ENCODE measurements at regions not wholly inside any gene's neighbourhood (a gene's known extent, or its start where the extent isn't known, plus 50 kb on each side); places are given as distances from the start of the nearest gene placed in this dataset.

DNA sequence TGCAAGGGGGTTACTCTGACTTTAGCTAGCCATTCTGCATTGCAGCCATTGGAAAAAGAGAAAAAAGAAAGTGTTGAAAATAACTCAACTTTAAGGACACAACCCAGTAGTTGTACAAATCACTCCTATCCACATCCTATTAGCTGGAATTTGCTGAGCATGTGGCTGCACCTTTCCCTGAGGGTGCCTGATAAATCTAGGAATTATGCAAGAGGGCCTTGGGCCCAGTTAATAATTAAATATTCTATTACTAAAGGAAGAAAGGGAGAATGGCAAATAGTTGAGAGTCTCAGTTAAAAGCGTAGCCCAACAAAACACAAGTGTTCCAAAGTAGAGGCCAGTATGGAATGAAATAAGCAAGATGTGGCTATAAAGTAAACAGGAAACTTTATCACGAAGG is 200.9 kb upstream of the CNTNAP2 start:
- TF ChIP-seq, protein P1, sequence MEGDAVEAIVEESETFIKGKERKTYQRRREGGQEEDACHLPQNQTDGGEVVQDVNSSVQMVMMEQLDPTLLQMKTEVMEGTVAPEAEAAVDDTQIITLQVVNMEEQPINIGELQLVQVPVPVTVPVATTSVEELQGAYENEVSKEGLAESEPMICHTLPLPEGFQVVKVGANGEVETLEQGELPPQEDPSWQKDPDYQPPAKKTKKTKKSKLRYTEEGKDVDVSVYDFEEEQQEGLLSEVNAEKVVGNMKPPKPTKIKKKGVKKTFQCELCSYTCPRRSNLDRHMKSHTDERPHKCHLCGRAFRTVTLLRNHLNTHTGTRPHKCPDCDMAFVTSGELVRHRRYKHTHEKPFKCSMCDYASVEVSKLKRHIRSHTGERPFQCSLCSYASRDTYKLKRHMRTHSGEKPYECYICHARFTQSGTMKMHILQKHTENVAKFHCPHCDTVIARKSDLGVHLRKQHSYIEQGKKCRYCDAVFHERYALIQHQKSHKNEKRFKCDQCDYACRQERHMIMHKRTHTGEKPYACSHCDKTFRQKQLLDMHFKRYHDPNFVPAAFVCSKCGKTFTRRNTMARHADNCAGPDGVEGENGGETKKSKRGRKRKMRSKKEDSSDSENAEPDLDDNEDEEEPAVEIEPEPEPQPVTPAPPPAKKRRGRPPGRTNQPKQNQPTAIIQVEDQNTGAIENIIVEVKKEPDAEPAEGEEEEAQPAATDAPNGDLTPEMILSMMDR (IDR thresholded peaks at IDR 0.05), result no peak
- no peak for DNase-seq
- Mint-ChIP-seq H3K36me3 (ENCODE audit: low read depth) (no peaks in the 10 kb centered on the region), H3K27ac (no peak overlapping the region), H3K4me1 (ENCODE audit: low read depth) (no peaks in the 10 kb centered on the region), H3K9me3 (peaks cover 47% of the 10 kb centered on the region), H3K27me3 (ENCODE audit: insufficient read depth) (no peaks in the 10 kb centered on the region; the same call in 1 of the 2 replicates), H3K4me3 (no peak overlapping the region)

DNA sequence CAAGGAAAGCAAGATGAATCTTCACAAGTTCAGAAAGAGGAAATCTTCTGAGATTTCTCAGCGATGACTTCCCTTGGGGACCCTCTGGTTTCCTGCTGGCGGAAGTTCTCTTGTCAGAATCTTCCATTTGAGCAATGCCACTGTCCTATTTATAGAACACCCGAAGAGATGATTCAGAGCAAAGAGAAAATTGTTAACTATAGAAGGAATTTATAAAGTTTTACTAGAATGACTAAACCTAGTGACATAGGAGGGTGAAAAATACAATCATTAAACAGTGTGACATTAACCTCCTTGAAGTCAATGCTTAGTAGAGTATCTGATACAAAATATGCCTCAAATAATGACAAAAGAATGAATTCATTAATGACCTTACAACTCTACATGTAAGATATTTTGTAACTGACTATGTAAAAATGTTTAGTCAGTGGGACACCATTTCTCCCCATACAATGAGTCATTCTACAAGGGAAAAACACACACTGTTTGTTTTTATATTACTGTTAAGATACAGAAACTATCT is 206.5 kb upstream of the CNTNAP2 start:
- no peaks in the 10 kb centered on the region for H3K27me3 Mint-ChIP-seq (ENCODE audit: insufficient read depth)
- no peak for DNase-seq

DNA sequence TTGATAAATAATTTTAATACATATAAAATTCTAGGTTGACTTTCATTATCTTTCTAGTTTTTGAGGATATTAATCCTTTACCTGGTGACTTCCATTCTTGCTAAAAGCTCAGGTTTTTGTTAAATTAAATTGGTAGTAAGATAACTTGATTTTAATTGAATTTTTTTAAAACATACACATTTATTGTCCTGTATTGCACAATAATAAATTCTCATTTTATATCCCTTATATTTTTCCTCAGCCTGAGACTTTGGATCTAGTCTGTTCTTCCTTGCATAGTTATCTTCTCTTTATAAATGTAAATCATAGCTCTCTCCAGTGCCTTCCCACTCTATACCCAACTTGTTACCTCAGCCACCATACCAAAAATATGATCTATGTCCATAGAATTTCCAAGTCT is 212.9 kb upstream of the CNTNAP2 start:
- TF ChIP-seq, protein P1 (IDR thresholded peaks at IDR 0.05), result no peak
- Mint-ChIP-seq H3K27ac (no peak overlapping the region), H3K36me3 (ENCODE audit: low read depth) (no peaks in the 10 kb centered on the region), H3K4me1 (ENCODE audit: low read depth) (no peaks in the 10 kb centered on the region), H3K4me3 (no peak overlapping the region), H3K27me3 (ENCODE audit: insufficient read depth) (no peaks in the 10 kb centered on the region), H3K9me3 (peaks cover 32% of the 10 kb centered on the region)
- DNase-seq, result no peak

More for the DNA sequence above, 206.5 kb upstream of the CNTNAP2 start:
- Mint-ChIP-seq H3K9me3 (peaks cover 22% of the 10 kb centered on the region), H3K36me3 (ENCODE audit: low read depth) (no peaks in the 10 kb centered on the region), H3K4me3 (no peak overlapping the region), H3K4me1 (ENCODE audit: low read depth) (no peaks in the 10 kb centered on the region), H3K27ac (no peak overlapping the region)
- TF ChIP-seq, protein P1 (IDR thresholded peaks at IDR 0.05), result no peak

DNA sequence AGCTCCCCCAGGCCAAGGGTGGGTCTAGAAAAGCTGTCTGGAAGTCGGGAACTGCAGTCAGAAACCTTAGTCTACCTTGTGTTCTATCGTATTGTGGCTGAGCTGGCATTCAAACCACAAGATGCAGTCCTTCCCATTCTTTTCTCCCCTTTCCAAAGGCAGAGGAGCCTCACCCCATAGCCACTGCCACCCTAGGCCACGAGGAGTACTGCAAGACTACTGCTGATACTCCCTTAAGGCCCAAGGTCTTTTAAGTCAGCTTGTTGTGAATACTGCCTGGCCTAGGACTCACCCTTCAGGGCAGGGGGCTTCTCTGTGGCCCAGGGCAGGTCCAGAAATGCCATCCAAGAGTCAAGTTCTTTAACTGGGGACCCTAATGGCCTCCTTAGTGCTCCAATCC is 214.5 kb upstream of the CNTNAP2 start:
- H3K27ac Mint-ChIP-seq, result no peak overlapping the region
- H3K4me1 Mint-ChIP-seq (ENCODE audit: low read depth), result no peaks in the 10 kb centered on the region
- TF ChIP-seq, protein P1 (IDR thresholded peaks at IDR 0.05), result no peak
- H3K36me3 Mint-ChIP-seq (ENCODE audit: low read depth), result no peaks in the 10 kb centered on the region
- no peak overlapping the region for H3K4me3 Mint-ChIP-seq
- DNase-seq, result no peak
- H3K9me3 Mint-ChIP-seq, result peaks cover 43% of the 10 kb centered on the region
- no peaks in the 10 kb centered on the region for H3K27me3 Mint-ChIP-seq (ENCODE audit: insufficient read depth)

DNA sequence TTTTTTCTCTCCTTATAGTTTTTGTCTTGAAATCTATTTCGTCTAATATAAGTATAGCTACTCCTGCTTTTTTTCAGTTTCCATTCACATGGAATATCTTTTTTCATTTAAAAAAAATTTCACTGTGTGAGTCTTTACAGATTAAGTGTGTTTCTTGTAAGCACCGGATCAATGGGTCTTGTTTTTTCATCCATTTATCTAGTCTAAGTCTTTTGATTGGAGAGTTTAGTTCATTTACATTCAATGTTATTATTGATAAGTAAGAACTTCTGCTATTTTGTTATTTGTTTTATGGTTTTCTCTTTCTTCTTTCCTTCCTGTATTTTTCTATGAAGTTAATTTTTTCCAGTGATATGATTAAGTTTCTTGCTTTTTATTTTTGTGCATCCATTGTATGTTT is 216.7 kb upstream of the CNTNAP2 start:
- Mint-ChIP-seq H3K4me1 (ENCODE audit: low read depth) (no peaks in the 10 kb centered on the region), H3K27me3 (ENCODE audit: insufficient read depth) (no peaks in the 10 kb centered on the region), H3K9me3 (peaks cover 49% of the 10 kb centered on the region), H3K36me3 (ENCODE audit: low read depth) (no peaks in the 10 kb centered on the region), H3K27ac (no peak overlapping the region), H3K4me3 (no peak overlapping the region)
- DNase-seq, result no peak
- TF ChIP-seq, protein P1 (IDR thresholded peaks at IDR 0.05), result no peak

Measured in HFFc6 (cell line).